Stomach (tissue), 8 donors: ENCODE measurements at regions not wholly inside any gene's neighbourhood (a gene's known extent, or its start where the extent isn't known, plus 50 kb on each side); places are given as distances from the start of the nearest gene placed in this dataset.
"Not testable (repeated sequence)": the region's sequence is repeated elsewhere in the genome, so short reads cannot be mapped to it uniquely, and the experiment has no call there.

Experiments
- DNase-seq, 2 donors: peaks; one replicate each; pipeline versions ENCODE4 v3.0.0 to v3.0.0-alpha.2; 2013 to 2019
- H3K27ac ChIP-seq, 5 donors: fragments of 200-600 bp in 4 of 5; sonication (generic) in 4 of 5; one replicate each; pipeline ENCODE4 v1.5.1; 2013 to 2019; ENCODE audit warnings: mild to moderate bottlenecking in 1 of 5, moderate library complexity in 1 of 5
- H3K27me3 ChIP-seq, 3 donors: fragments of 200-600 bp; sonication (generic); one replicate each; pipeline ENCODE4 v1.5.1; 2017 to 2019; ENCODE audit warnings: mixed run types in 1 of 3
- H3K36me3 ChIP-seq, 4 donors: fragments of 200-600 bp; sonication (generic); 1 replicate in 3 of 4; 2 replicates in 1 of 4; pipeline ENCODE4 v1.5.1; 2016 to 2019
- H3K4me1 ChIP-seq, 4 donors: fragments of 200-600 bp; sonication (generic); one replicate each; pipeline ENCODE4 v1.5.1; 2016 to 2019
- H3K4me3 ChIP-seq, 4 donors: fragments of 200-600 bp; sonication (generic) in 3 of 4; one replicate each; pipeline ENCODE4 v1.5.1; 2016 to 2019; ENCODE audit warnings: mild to moderate bottlenecking in 1 of 4
- H3K9me3 ChIP-seq, 4 donors: fragments of 200-600 bp; sonication (generic); one replicate each; pipeline ENCODE4 v1.5.1; 2016 to 2019
- CTCF ChIP-seq, 7 experiments: fragments of 450-650 bp in 4 of 7; fragments of 200-600 bp in 3 of 7; sonication (generic) in 3 of 7; IDR thresholded peaks; one replicate each; pipeline ENCODE4 v1.5.1; 2016 to 2019; ENCODE audit warnings: antibody characterized with exemption in 7 of 7, control low read depth in 2 of 7, mild to moderate bottlenecking in 1 of 7
- EP300 ChIP-seq: sonication (generic); formaldehyde crosslinking; IDR thresholded peaks from one replicate; pipeline ENCODE4 v1.6.1; 2017; ENCODE audit warnings: antibody characterized with exemption
- POLR2A ChIP-seq, 4 donors: fragments of 450-650 bp; IDR thresholded peaks; one replicate each; pipeline ENCODE4 v1.6.1; 2016; ENCODE audit warnings: antibody characterized with exemption in 4 of 4, control low read depth in 2 of 4, mild to moderate bottlenecking in 1 of 4, moderate library complexity in 1 of 4
- POLR2AphosphoS5 ChIP-seq, 3 donors: sonication (generic); formaldehyde crosslinking; IDR thresholded peaks; one replicate each; pipeline ENCODE4 v1.6.1; 2016; ENCODE audit warnings: antibody characterized with exemption in 3 of 3
- WGBS, 5 donors: extraction: QIAGEN DNeasy Blood & Tissue Kit in 3 of 5; methylation state at CpG; one replicate each; pipeline versions ENCODE4 v1.1.5 to v1.1.7; 2013 to 2018; 5-methylcytosine and 5-hydroxymethylcytosine counted together
- intact Hi-C: fragments of 100-400 bp; cut with DNase I; formaldehyde crosslinking; loops from one replicate; pipeline ENCODE4 v1.15.1; 2023; ENCODE audit warnings: low total_unique reads
- donor health status: healthy with polysubstance abuse.
- donor health status: Bipolar disorder and iron deficiency.
- donor health status: healthy.

- Histone ChIP-seq H3K27me3 (no peaks in the 10 kb centered on the region), H3K27ac (no peak overlapping the region), H3K4me3 (no peak overlapping the region), H3K9me3 (peaks cover 0 to 9% (median 6%) of the 10 kb centered on the region in 4 donors), H3K36me3 (no peaks in the 10 kb centered on the region), H3K4me1 (no peaks in the 10 kb centered on the region)
- no peak for DNase-seq
- intact Hi-C loops = no loop called here
- TF ChIP-seq EP300 = no peak
Measured at GRCh38 chr4:138438608-138439007, 196.5 kb upstream of the SLC7A11 start.

GRCh38 chr4:138437263-138437851 lies 195.2 kb upstream of the SLC7A11 start:
- H3K9me3 ChIP-seq = peaks cover 0 to 16% (median 11%) of the 10 kb centered on the region in 4 donors
- H3K36me3 ChIP-seq = no peaks in the 10 kb centered on the region
- no peaks in the 10 kb centered on the region for H3K4me1 ChIP-seq
- no peak for DNase-seq
- WGBS, 5 donors = 80 to 89% (median 85%) methylated on average over 1 of the region's 1 CpG
- intact Hi-C loops = no loop called here
- no peak for TF ChIP-seq EP300
- no peak for TF ChIP-seq POLR2A (IDR thresholded peaks at IDR 0.05)
- no peak for TF ChIP-seq CTCF (IDR thresholded peaks at IDR 0.05)
- no peak for TF ChIP-seq POLR2AphosphoS5 (IDR thresholded peaks at IDR 0.05)
- H3K4me3 ChIP-seq = no peak overlapping the region
- no peaks in the 10 kb centered on the region for H3K27me3 ChIP-seq
- no peak overlapping the region for H3K27ac ChIP-seq

GRCh38 chr4:138435733-138436132 lies 193.6 kb upstream of the SLC7A11 start:
- peaks cover 0 to 20% (median 17%) of the 10 kb centered on the region in 4 donors for H3K9me3 ChIP-seq
- H3K27ac ChIP-seq, H3K4me1 ChIP-seq, H3K36me3 ChIP-seq, intact Hi-C loops, H3K27me3 ChIP-seq, H3K4me3 ChIP-seq, DNase-seq: not testable (repeated sequence)
- WGBS, 5 donors = 85 to 98% (median 92%) methylated on average over 2 of the region's 2 CpGs

GRCh38 chr4:138435046-138435445 lies 192.9 kb upstream of the SLC7A11 start:
- H3K27me3 ChIP-seq, H3K36me3 ChIP-seq, H3K4me1 ChIP-seq, DNase-seq, intact Hi-C loops, H3K27ac ChIP-seq, H3K4me3 ChIP-seq: not testable (repeated sequence)
- H3K9me3 ChIP-seq = peaks cover 0 to 20% (median 17%) of the 10 kb centered on the region in 4 donors

GRCh38 chr4:138428611-138429010 lies 186.5 kb upstream of the SLC7A11 start:
- Histone ChIP-seq H3K27me3 (no peaks in the 10 kb centered on the region), H3K4me3 (no peak overlapping the region), H3K9me3 (peaks cover 0 to 16% (median 9%) of the 10 kb centered on the region in 4 donors), H3K36me3 (no peaks in the 10 kb centered on the region), H3K4me1 (no peaks in the 10 kb centered on the region), H3K27ac (no peak overlapping the region)
- WGBS, 5 donors = 91 to 94% (median 92%) methylated on average over 4 of the region's 4 CpGs
- no peak for DNase-seq
- no peak for TF ChIP-seq POLR2A (IDR thresholded peaks at IDR 0.05)
- no peak for TF ChIP-seq POLR2AphosphoS5 (IDR thresholded peaks at IDR 0.05)
- TF ChIP-seq EP300 = no peak
- TF ChIP-seq CTCF (IDR thresholded peaks at IDR 0.05) = no peak
- intact Hi-C loops = no loop called here

- intact Hi-C loops = no loop called here
- DNase-seq = no peak
- TF ChIP-seq EP300 (no peak), POLR2AphosphoS5 (IDR thresholded peaks at IDR 0.05) (no peak), CTCF (IDR thresholded peaks at IDR 0.05) (no peak), POLR2A (IDR thresholded peaks at IDR 0.05) (no peak)
- H3K27ac ChIP-seq = no peak overlapping the region
- no peak overlapping the region for H3K4me3 ChIP-seq
- H3K36me3 ChIP-seq = no peaks in the 10 kb centered on the region
- WGBS, 5 donors = 53 to 76% (median 62%) methylated on average over 1 of the region's 1 CpG
- no peaks in the 10 kb centered on the region for H3K27me3 ChIP-seq
- H3K4me1 ChIP-seq = no peaks in the 10 kb centered on the region
- H3K9me3 ChIP-seq = peaks cover 0 to under 1% (median under 1%) of the 10 kb centered on the region in 4 donors
Measured at GRCh38 chr4:138426786-138427185, 184.6 kb upstream of the SLC7A11 start.
